ENCODE measurements at regions not wholly inside any gene's neighbourhood (a gene's known extent, or its start where the extent isn't known, plus 50 kb on each side); places are given as distances from the start of the nearest gene placed in this dataset.

DNA sequence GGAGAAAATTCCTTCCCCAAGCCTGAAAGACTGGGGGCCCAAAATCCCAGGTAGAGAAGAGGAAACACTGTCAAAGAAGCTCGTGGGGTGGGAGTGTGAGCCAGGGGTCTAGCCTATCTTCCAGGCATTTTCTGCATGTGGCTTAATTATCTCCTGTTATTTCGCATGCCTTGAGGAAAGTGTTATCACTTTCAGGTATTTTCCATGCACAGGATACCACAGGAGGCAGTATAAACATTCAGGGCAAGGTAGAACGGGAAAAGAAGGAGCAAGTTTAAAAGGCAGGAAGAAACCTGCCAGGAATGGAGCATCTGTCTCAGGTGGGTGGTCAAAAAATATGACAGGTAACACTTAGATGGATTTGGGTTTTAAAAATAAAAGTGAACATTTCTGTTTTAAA lies 575.3 kb upstream of the ZNF385D start (continued):
- TF ChIP-seq, protein P1, sequence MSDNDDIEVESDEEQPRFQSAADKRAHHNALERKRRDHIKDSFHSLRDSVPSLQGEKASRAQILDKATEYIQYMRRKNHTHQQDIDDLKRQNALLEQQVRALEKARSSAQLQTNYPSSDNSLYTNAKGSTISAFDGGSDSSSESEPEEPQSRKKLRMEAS (IDR thresholded peaks at IDR 0.05; ENCODE audit: low read depth), result no peak
- no peak for TF ChIP-seq RXRA (IDR thresholded peaks at IDR 0.05; ENCODE audit: borderline replicate concordance, low read depth)
- TF ChIP-seq, protein P2, sequence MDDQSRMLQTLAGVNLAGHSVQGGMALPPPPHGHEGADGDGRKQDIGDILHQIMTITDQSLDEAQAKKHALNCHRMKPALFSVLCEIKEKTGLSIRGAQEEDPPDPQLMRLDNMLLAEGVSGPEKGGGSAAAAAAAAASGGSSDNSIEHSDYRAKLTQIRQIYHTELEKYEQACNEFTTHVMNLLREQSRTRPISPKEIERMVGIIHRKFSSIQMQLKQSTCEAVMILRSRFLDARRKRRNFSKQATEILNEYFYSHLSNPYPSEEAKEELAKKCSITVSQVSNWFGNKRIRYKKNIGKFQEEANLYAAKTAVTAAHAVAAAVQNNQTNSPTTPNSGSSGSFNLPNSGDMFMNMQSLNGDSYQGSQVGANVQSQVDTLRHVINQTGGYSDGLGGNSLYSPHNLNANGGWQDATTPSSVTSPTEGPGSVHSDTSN (IDR thresholded peaks at IDR 0.05), result no peak
- no peak for TF ChIP-seq RFX5 (IDR thresholded peaks at IDR 0.05; ENCODE audit: low read length)
- TF ChIP-seq TAF1 (IDR thresholded peaks at IDR 0.05; ENCODE audit: borderline replicate concordance, low read depth, low read length), result no peak

DNA sequence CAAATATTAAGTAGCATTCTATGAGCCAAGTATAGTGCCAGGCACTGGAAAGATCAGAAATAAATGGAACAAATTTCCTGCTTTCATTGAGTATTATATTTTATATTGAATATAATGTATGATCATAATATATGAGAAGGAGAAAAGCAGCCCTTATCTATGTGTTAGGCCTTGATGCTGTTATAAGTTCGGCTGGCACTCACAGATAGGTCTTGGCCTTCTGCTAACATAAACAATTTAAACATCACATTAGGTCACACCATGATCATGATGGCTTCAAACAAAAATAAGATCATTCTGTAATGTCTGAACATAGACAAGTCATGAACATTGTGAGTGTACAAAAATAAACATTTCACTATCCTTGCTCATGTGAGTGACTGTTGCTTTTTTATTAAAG lies 584.0 kb upstream of the ZNF385D start:
- H3K36me3 ChIP-seq (replicated peaks in 1 of 2; ENCODE audit: control insufficient read depth in 1 of 2, insufficient read depth in 2 of 2, low read length in 1 of 2), result no peaks in the 10 kb centered on the region
- no peak overlapping the region for H3K4me3 ChIP-seq (ENCODE audit: low read depth in 2 of 2, low read length in 1 of 2)
- WGBS (ENCODE audit: low lambda C conversion rate), result 48% methylated on average over 1 of the region's 1 CpG
- H3K9me2 ChIP-seq, result no peaks in the 10 kb centered on the region
- no peak overlapping the region for H2AFZ ChIP-seq (ENCODE audit: low read depth)
- H3K27me3 ChIP-seq (ENCODE audit: insufficient read depth), result no peaks in the 10 kb centered on the region
- H3K27ac ChIP-seq (ENCODE audit: low read depth in 2 of 2, low read length in 1 of 2), result no peak overlapping the region
- POLR2A ChIA-PET, result no interaction called here
- H3K4me1 ChIP-seq (ENCODE audit: control insufficient read depth in 1 of 2, insufficient read depth in 2 of 2, low read depth in 1 of 2, low read length in 1 of 2), result no peaks in the 10 kb centered on the region
- no peak for TF ChIP-seq MEF2A (IDR thresholded peaks at IDR 0.05; ENCODE audit: borderline replicate concordance, low read depth)
- TF ChIP-seq, protein P3, sequence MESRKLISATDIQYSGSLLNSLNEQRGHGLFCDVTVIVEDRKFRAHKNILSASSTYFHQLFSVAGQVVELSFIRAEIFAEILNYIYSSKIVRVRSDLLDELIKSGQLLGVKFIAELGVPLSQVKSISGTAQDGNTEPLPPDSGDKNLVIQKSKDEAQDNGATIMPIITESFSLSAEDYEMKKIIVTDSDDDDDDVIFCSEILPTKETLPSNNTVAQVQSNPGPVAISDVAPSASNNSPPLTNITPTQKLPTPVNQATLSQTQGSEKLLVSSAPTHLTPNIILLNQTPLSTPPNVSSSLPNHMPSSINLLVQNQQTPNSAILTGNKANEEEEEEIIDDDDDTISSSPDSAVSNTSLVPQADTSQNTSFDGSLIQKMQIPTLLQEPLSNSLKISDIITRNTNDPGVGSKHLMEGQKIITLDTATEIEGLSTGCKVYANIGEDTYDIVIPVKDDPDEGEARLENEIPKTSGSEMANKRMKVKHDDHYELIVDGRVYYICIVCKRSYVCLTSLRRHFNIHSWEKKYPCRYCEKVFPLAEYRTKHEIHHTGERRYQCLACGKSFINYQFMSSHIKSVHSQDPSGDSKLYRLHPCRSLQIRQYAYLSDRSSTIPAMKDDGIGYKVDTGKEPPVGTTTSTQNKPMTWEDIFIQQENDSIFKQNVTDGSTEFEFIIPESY (IDR thresholded peaks at IDR 0.05; ENCODE audit: borderline replicate concordance, low read depth), result no peak
- TF ChIP-seq, protein P4, sequence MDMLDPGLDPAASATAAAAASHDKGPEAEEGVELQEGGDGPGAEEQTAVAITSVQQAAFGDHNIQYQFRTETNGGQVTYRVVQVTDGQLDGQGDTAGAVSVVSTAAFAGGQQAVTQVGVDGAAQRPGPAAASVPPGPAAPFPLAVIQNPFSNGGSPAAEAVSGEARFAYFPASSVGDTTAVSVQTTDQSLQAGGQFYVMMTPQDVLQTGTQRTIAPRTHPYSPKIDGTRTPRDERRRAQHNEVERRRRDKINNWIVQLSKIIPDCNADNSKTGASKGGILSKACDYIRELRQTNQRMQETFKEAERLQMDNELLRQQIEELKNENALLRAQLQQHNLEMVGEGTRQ (IDR thresholded peaks at IDR 0.05; ENCODE audit: borderline replicate concordance, low read depth, low read length), result no peak
- no peak for TF ChIP-seq POLR2AphosphoS5 (IDR thresholded peaks at IDR 0.05; ENCODE audit: low read depth, low read length)
- TF ChIP-seq GABPA (IDR thresholded peaks at IDR 0.05; ENCODE audit: low read depth), result no peak
- TF ChIP-seq, protein P5, sequence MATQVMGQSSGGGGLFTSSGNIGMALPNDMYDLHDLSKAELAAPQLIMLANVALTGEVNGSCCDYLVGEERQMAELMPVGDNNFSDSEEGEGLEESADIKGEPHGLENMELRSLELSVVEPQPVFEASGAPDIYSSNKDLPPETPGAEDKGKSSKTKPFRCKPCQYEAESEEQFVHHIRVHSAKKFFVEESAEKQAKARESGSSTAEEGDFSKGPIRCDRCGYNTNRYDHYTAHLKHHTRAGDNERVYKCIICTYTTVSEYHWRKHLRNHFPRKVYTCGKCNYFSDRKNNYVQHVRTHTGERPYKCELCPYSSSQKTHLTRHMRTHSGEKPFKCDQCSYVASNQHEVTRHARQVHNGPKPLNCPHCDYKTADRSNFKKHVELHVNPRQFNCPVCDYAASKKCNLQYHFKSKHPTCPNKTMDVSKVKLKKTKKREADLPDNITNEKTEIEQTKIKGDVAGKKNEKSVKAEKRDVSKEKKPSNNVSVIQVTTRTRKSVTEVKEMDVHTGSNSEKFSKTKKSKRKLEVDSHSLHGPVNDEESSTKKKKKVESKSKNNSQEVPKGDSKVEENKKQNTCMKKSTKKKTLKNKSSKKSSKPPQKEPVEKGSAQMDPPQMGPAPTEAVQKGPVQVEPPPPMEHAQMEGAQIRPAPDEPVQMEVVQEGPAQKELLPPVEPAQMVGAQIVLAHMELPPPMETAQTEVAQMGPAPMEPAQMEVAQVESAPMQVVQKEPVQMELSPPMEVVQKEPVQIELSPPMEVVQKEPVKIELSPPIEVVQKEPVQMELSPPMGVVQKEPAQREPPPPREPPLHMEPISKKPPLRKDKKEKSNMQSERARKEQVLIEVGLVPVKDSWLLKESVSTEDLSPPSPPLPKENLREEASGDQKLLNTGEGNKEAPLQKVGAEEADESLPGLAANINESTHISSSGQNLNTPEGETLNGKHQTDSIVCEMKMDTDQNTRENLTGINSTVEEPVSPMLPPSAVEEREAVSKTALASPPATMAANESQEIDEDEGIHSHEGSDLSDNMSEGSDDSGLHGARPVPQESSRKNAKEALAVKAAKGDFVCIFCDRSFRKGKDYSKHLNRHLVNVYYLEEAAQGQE (IDR thresholded peaks at IDR 0.05; ENCODE audit: low read depth, low read length), result no peak
- no peaks in the 10 kb centered on the region for H3F3A ChIP-seq (replicated peaks; ENCODE audit: insufficient read depth)
- no peaks in the 10 kb centered on the region for H4K20me1 ChIP-seq (ENCODE audit: insufficient read depth)
- no peak for DNase-seq
- H3K79me2 ChIP-seq (ENCODE audit: insufficient read depth), result no peaks in the 10 kb centered on the region; the same call in 1 of the 2 replicates
- no peaks in the 10 kb centered on the region; the same call in 1 of the 2 replicates for H3K9me3 ChIP-seq
- no peak overlapping the region for H3K9ac ChIP-seq
- no peak overlapping the region for H3K4me2 ChIP-seq
- CTCF ChIA-PET, result no interaction called here

Data from SK-N-SH (cell line).